GM21717 (cell line): ENCODE measurements at regions not wholly inside any gene's neighbourhood (a gene's known extent, or its start where the extent isn't known, plus 50 kb on each side); places are given as distances from the start of the nearest gene placed in this dataset.
"Not testable (repeated sequence)": the region's sequence is repeated elsewhere in the genome, so short reads cannot be mapped to it uniquely, and the experiment has no call there.

ENCODE experiments used
- ATAC-seq: cut with Tn5 transposase; IDR thresholded peaks from one replicate; pipeline ENCODE4 v1.9.1; 2021; ENCODE audit warnings: mild to moderate bottlenecking, moderate library complexity; ENCODE audit not compliant: unreplicated experiment

GRCh38 chr6:165765256-165765655 is 102.2 kb upstream of the PDE10A start:
- not testable (repeated sequence) for ATAC-seq

- no peak for ATAC-seq
These were observed 99.8 kb upstream of the PDE10A start for GRCh38 chr6:165762876-165763275.

- no peak for ATAC-seq
These were observed 99.1 kb upstream of the PDE10A start for GRCh38 chr6:165762125-165762524.

GRCh38 chr6:165760803-165761185 is 97.8 kb upstream of the PDE10A start:
- ATAC-seq, result no peak

GRCh38 chr6:165760126-165760802 is 97.2 kb upstream of the PDE10A start:
- ATAC-seq, result no peak

- no peak for ATAC-seq
These were observed 95.4 kb upstream of the PDE10A start for GRCh38 chr6:165758441-165758840.

GRCh38 chr6:165755583-165755982 is 92.5 kb upstream of the PDE10A start:
- no peak for ATAC-seq

- no peak for ATAC-seq
These were observed 90.5 kb upstream of the PDE10A start for GRCh38 chr6:165753506-165753905.

- ATAC-seq, result no peak
These were observed 89.4 kb upstream of the PDE10A start for GRCh38 chr6:165752451-165752850.

- no peak for ATAC-seq
These were observed 88.4 kb upstream of the PDE10A start for GRCh38 chr6:165751486-165751885.

GRCh38 chr6:165749163-165749562 is 86.1 kb upstream of the PDE10A start:
- no peak for ATAC-seq

- no peak for ATAC-seq
These were observed 85.3 kb upstream of the PDE10A start for GRCh38 chr6:165748390-165748789.

- no peak for ATAC-seq
These were observed 84.9 kb upstream of the PDE10A start for GRCh38 chr6:165747963-165748362.

- no peak for ATAC-seq
These were observed 83.3 kb upstream of the PDE10A start for GRCh38 chr6:165746331-165746730.

- ATAC-seq, result no peak
These were observed 82.5 kb upstream of the PDE10A start for GRCh38 chr6:165745492-165745891.

- ATAC-seq, result no peak
These were observed 81.7 kb upstream of the PDE10A start for GRCh38 chr6:165744555-165745228.

GRCh38 chr6:165743366-165743898 is 80.4 kb upstream of the PDE10A start:
- no peak for ATAC-seq

GRCh38 chr6:165742047-165742446 is 79.0 kb upstream of the PDE10A start:
- no peak for ATAC-seq

GRCh38 chr6:165737396-165737795 is 74.4 kb upstream of the PDE10A start:
- ATAC-seq, result no peak

- no peak for ATAC-seq
These were observed 72.0 kb upstream of the PDE10A start for GRCh38 chr6:165735065-165735464.

- ATAC-seq, result no peak
These were observed 70.4 kb upstream of the PDE10A start for GRCh38 chr6:165733489-165733791.

GRCh38 chr6:165732696-165733488 is 69.9 kb upstream of the PDE10A start:
- ATAC-seq, result no peak
